Ecto neural progenitor cell (in vitro differentiated cells): ENCODE measurements at regions not wholly inside any gene's neighbourhood (a gene's known extent, or its start where the extent isn't known, plus 50 kb on each side); places are given as distances from the start of the nearest gene placed in this dataset.

ENCODE experiments used
- DNase-seq: peaks from one replicate; pipeline ENCODE4 v3.0.0-alpha.2; 2018; ENCODE audit warnings: low spot score

DNA sequence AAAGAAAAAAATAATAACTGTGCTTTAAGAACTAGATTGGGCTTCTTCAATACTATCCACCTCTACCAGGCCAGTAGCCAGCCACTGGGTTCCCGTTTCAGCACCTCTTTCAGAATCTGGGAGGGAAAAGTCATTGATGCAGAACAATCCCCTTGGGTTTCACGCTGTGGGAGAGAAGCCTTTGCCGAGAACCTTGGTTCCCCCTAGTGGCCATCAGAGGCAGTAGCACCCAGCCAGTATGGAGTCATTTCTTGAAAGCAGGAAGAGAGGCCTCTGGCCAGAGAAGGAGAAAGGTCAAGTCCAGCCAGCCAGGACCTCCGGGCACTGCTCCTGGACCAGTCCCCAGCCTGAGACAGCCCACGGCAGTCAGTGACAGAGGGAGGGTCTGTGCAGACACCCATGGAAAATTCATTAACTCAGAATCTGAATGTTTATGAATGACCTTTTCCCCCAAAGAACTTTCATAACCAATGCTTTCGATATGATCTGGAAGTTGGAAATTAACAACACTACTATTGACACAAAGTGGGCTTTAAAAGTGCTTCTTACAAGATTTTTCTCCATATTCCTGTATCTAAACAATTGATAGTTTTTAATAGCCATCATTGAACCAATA lies 51.2 kb upstream of the CDH5 start:
- DNase-seq = peak; percentile 78

DNA sequence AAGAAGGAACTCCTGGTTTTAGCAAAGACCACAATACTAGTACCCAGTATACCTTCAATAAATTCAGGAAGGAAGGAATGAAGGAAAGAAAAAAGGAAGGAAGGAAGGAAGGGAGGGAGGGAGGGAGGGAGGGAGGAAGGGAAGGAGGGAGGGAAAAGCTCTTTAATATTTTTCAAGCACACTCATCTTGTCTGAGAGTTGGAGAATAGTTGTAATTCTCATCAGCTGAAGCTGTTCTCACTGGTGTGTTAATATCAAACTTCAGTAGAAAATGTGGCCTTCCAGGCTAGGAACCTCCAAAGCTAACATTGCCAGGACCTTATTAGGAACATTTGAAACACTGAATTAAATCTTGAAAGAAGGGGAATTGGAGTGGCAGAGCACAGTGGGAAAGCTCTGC lies 55.2 kb upstream of the CDH5 start:
- no peak for DNase-seq

- no peak for DNase-seq
Measured at GRCh38 chr16:66309215-66309807, 57.2 kb upstream of the CDH5 start.

GRCh38 chr16:66308096-66308495 lies 58.4 kb upstream of the CDH5 start:
- DNase-seq = no peak

DNA sequence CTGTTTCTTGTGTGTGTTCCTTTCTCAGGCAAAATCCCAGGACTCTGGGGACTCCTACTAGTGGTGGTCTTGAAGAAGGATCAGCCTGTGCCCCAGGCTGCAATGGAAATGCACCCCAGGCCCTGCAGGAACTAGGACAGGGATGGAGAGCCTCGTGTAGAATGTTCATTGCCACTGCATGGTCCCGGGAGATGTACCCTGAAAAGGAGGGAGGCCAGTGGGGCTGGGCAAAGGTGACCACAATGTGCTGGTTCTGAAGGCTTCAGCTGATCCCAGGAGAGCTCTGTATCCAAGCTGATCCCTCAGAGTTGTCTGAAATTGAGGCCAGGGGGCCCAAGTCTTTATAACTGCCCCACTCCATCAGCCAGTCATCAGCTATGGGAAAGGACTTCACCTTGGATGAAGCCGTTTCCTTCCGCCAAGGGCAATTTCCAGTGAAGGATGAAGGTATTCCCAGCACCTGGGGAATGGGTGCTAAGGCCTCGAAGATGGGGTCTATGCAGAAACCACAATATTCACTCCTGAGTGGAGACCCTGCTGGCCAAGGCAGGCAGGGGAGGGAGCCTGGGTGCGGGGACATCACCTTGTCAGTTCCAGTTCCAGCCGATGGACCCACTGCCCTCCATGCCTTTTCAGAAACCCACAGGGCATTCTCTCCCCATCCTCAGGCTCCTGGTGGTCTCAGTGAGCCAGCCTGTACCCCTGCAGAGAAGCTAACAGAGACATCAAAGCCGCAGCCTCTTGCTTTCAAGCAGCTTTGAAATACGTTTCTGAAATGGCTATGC lies 59.9 kb upstream of the CDH5 start:
- DNase-seq = no peak

- DNase-seq = no peak
Measured at GRCh38 chr16:66304961-66305360, 61.5 kb upstream of the CDH5 start.

DNA sequence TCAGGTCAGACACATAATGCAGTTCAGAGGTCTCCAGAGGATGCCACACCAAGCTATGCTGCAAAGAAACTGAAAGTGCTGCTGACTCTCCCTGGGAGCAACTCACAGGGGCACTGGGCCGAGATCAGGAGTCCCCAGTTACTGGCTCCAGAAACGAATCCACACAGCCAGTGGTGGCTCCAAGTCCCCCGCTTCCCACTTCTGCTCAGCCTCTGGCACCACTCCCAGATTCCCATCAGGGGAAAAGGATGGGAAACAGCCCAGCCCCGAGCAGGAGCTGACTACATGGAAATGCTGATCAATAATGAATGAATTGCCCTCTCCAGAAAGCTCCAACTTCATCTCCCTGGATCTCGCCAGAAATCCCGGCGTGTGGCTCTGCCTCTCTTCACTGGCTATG lies 62.3 kb upstream of the CDH5 start:
- DNase-seq = no peak

DNA sequence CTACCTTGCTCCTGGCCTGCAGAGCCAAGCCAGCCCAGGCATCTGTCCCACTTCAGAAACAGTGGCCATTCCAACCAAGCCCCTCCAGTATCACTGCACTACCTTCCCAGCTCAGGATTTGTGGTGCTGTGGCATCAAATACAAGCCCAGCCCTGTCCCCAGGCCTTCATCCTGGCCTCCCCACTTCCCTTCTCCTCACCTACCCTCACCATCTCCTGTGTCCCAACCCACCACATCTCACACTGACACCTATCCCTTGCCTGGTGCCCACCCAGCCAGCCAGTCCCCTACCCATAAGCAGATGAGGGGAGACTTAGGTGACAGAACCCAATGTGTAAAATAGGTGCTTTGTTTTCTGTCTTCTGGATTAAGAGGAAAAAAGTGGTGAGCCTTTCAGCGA lies 66.0 kb upstream of the CDH5 start:
- DNase-seq = no peak

DNA sequence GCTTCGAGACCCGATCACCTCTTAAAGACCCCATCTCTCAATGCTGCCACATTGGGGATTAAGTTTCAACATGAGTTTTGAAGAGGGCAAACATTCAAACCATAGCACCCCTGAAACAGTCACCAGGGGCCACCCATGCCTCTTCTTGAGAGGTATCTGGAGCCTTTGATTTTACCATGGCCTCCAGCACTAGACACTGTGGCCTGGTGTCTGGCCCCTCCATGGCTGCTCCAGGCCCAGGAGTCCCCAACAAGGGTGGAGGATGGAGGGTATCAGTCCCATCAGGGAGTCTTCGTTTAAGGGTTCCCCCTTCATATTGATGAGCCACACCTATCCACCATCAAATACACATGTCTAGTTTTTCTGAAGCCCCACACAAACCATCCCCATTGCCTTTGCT lies 66.5 kb upstream of the CDH5 start:
- DNase-seq = no peak

DNA sequence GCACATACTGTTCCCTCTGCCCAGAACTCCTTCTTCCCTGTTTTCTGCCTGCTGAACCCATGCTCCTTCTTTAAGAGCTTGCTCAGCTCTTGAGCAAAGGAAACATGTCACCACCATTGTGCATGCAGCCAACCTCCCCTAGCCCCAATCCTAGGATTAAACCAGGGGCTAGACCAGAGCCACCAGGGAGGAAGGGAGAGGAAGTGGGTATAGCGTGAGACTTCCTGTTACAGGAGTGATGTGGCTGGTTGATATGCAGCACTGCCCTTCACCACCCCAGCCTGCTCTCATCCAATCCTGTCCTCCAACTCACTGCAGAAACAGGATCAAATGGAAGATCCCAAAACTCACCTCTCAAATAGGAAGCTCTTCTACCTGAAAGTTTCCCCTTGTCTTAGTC lies 67.1 kb upstream of the CDH5 start:
- DNase-seq = no peak

GRCh38 chr16:66298571-66299120 lies 67.8 kb upstream of the CDH5 start:
- DNase-seq = no peak

GRCh38 chr16:66298006-66298405 lies 68.5 kb upstream of the CDH5 start:
- no peak for DNase-seq

- DNase-seq = no peak
Measured at GRCh38 chr16:66296591-66296990, 69.9 kb upstream of the CDH5 start.

- DNase-seq = no peak
Measured at GRCh38 chr16:66295761-66296546, 70.5 kb upstream of the CDH5 start.

DNA sequence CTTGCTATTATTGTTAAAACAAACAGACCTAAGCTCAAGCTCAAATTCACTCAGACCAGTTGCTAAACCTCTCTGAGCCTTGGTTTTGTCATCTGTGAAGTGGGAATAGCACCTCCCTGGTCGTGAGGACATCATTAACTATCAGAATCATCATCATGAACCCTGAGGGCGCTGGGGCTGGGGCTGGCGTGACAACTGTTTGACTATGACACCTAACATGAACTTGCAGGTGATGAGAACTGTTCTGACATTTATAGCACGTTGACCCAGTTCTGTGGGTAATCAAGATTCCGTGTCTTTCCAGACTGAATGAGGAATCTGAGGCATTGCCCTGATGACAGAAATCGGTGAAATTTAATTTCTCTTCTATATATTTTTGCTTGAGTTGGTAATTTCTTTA lies 71.3 kb upstream of the CDH5 start:
- no peak for DNase-seq

GRCh38 chr16:66294507-66294906 lies 72.0 kb upstream of the CDH5 start:
- no peak for DNase-seq

- DNase-seq = no peak
Measured at GRCh38 chr16:66293932-66294331, 72.6 kb upstream of the CDH5 start.

GRCh38 chr16:66293207-66293735 lies 73.2 kb upstream of the CDH5 start:
- no peak for DNase-seq

DNA sequence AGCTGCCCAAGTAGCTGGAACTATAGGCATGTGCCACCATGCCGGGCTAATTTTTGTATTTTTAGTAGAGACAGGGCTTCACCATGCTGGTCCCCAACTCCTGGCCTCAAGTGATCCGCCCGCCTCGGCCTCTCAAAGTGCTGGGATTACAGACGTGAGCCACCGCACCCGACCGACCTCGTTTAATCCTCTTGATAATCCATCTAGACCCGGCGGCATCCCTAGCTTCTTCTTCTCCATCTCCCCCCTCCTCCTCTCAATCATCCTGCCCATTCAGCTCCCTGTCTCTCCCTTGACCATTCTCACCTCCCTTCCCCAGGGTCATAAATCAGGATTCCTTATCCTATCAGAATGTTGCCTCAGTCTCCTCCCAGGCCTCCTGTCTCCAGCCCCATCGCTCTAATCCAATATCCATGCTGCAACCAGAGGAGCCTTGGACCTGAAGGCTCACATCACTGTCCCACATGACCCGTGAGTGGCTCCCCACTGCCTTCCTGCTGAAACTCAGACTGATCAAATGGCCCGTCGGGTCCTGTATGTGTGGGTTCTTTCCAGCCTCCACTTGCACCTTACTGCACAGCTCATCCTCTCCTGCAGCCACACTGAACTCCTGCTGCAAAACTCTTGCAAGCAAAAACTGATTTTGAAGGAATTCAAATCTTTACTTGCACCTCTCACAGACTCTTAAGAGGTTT lies 74.1 kb upstream of the CDH5 start:
- no peak for DNase-seq

GRCh38 chr16:66291833-66292232 lies 74.7 kb upstream of the CDH5 start:
- DNase-seq = no peak

DNA sequence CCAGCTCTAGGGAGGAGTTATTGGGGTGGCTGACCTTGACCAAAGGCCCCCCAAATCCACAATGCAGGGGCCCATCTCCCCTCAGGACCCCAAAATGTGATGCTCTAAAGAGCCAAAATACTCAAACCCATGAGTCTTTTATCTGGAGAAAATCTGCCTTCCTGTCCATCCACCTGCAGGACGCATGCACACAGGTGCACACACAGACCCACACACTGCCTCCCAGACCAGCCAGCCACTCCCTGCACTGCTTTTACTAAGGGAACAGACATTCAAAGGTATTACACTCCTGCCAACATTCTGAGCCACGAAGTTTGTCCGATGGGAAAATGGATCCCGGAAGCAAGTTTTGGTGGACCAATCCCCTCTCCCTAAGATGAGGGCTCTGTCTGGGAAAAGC lies 76.1 kb upstream of the CDH5 start:
- peak; percentile 26 for DNase-seq

DNA sequence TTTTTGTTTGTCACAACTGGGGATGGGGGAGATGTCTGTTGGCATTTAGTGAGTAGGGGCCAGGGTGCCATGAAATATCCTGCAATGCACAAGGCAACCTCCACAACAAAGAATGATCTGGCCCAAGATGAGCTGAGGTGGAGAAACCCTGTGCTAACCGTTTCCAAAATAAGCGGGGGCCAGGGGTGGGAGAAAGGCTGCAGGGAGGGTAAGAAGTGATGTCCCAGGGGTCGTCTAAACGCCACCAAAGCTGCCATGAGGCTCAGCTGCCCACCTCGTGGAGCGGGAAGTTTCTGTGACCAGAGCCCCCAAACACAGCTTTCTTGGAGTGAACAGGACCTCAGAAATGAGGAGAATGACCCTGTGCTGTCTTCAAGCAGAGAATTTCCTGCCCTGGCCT lies 76.5 kb upstream of the CDH5 start:
- peak; percentile 13 for DNase-seq
